Mesenchymal stem cell (in vitro differentiated cells and primary cell): ENCODE measurements at regions not wholly inside any gene's neighbourhood (a gene's known extent, or its start where the extent isn't known, plus 50 kb on each side); places are given as distances from the start of the nearest gene placed in this dataset.
A peak's percentile ranks its signal among the peaks of the same experiment; 100 is the strongest.

Experiments used
- DNase-seq: peaks from one replicate; pipeline ENCODE4 v3.0.0-alpha.2; 2013
- H2AFZ ChIP-seq: one replicate; pipeline ENCODE4 v1.6.1; 2013; ENCODE audit warnings: low read depth, mild to moderate bottlenecking, control low read depth, inconsistent platforms, low read length, moderate library complexity
- H2AK5ac ChIP-seq: 2 replicates; pipeline ENCODE4 v1.6.1; 2013; ENCODE audit warnings: low read length, moderate library complexity, mild to moderate bottlenecking, inconsistent platforms; ENCODE audit not compliant: severe bottlenecking
- H2BK120ac ChIP-seq: one replicate; pipeline ENCODE4 v1.6.1; 2013; ENCODE audit warnings: low read depth, mild to moderate bottlenecking, inconsistent platforms, low read length, moderate library complexity
- H2BK12ac ChIP-seq, 2 experiments: one replicate each; pipeline ENCODE4 v1.6.1; 2013; ENCODE audit warnings: inconsistent platforms in 2 of 2, low read length in 2 of 2, mild to moderate bottlenecking in 2 of 2, moderate library complexity in 2 of 2, control low read depth in 1 of 2
- H2BK15ac ChIP-seq: one replicate; pipeline ENCODE4 v1.6.1; 2013; ENCODE audit warnings: mild to moderate bottlenecking, low read depth, inconsistent platforms; ENCODE audit not compliant: poor library complexity, severe bottlenecking
- H2BK5ac ChIP-seq: 2 replicates; pipeline ENCODE4 v1.6.1; 2013; ENCODE audit warnings: low read depth, mild to moderate bottlenecking, low read length, control low read depth, inconsistent platforms; ENCODE audit not compliant: poor library complexity, severe bottlenecking
- H3K14ac ChIP-seq, 2 experiments: one replicate each; pipeline ENCODE4 v1.6.1; 2013; ENCODE audit warnings: inconsistent platforms in 2 of 2, low read length in 2 of 2, control low read depth in 1 of 2, mild to moderate bottlenecking in 1 of 2, moderate library complexity in 1 of 2
- H3K18ac ChIP-seq, 2 experiments: one replicate each; pipeline ENCODE4 v1.6.1; 2013; ENCODE audit warnings: inconsistent platforms in 2 of 2, low read length in 2 of 2, control low read depth in 1 of 2, low read depth in 1 of 2, mild to moderate bottlenecking in 1 of 2
- H3K23ac ChIP-seq, 2 experiments: one replicate each; pipeline ENCODE4 v1.6.1; 2013; ENCODE audit warnings: inconsistent platforms in 2 of 2, low read length in 2 of 2, mild to moderate bottlenecking in 2 of 2, moderate library complexity in 2 of 2, control low read depth in 1 of 2
- H3K27ac ChIP-seq: 2 replicates; pipeline ENCODE4 v1.5.1; 2013; ENCODE audit warnings: mild to moderate bottlenecking, moderate library complexity, low read length, control low read depth, inconsistent platforms; ENCODE audit not compliant: poor library complexity, severe bottlenecking
- H3K27me3 ChIP-seq, 2 experiments: 2 replicates each; pipeline versions ENCODE4 v1.6.1 to v1.7.0; 2013; ENCODE audit warnings: low read length in 2 of 2, mild to moderate bottlenecking in 2 of 2, moderate library complexity in 2 of 2, control low read depth in 1 of 2, inconsistent platforms in 1 of 2; ENCODE audit not compliant: control insufficient read depth in 1 of 2, insufficient read depth in 1 of 2
- H3K36me3 ChIP-seq, 2 experiments: 2 replicates each; pipeline versions ENCODE4 v1.6.1 to v1.7.0; 2013; ENCODE audit warnings: low read length in 2 of 2, control low read depth in 1 of 2, inconsistent platforms in 1 of 2, low read depth in 1 of 2, mild to moderate bottlenecking in 1 of 2; ENCODE audit not compliant: insufficient read depth in 2 of 2, control insufficient read depth in 1 of 2
- H3K4ac ChIP-seq, 2 experiments: one replicate each; pipeline ENCODE4 v1.6.1; 2013; ENCODE audit warnings: inconsistent platforms in 2 of 2, low read length in 2 of 2, mild to moderate bottlenecking in 2 of 2, moderate library complexity in 2 of 2, control low read depth in 1 of 2, low read depth in 1 of 2
- H3K4me1 ChIP-seq: 2 replicates; pipeline ENCODE4 v1.6.1; 2013; ENCODE audit warnings: low read depth, low read length, control low read depth; ENCODE audit not compliant: control insufficient read depth, insufficient read depth
- H3K4me2 ChIP-seq: 2 replicates; pipeline ENCODE4 v1.6.1; 2013; ENCODE audit warnings: low read length, mild to moderate bottlenecking, inconsistent platforms; ENCODE audit not compliant: poor library complexity, severe bottlenecking
- H3K4me3 ChIP-seq, 2 experiments: 2 replicates each; pipeline versions ENCODE4 v1.5.1 to v1.7.0; 2013; ENCODE audit warnings: low read length in 2 of 2, mild to moderate bottlenecking in 2 of 2, control low read depth in 1 of 2, low read depth in 1 of 2; ENCODE audit not compliant: insufficient read depth in 1 of 2
- H3K79me1 ChIP-seq: replicated peaks from 2 replicates; pipeline ENCODE4 v1.6.1; 2013; ENCODE audit warnings: mild to moderate bottlenecking, control low read depth, low read length, inconsistent platforms; ENCODE audit not compliant: poor library complexity, severe bottlenecking
- H3K9ac ChIP-seq: 2 replicates; pipeline ENCODE4 v1.7.0; 2013; ENCODE audit warnings: mild to moderate bottlenecking, low read length, moderate library complexity
- H3K9me3 ChIP-seq: 2 replicates; pipeline ENCODE4 v1.7.0; 2013; ENCODE audit warnings: mild to moderate bottlenecking, low read length; ENCODE audit not compliant: control insufficient read depth
- H4K8ac ChIP-seq: one replicate; pipeline ENCODE4 v1.6.1; 2013; ENCODE audit warnings: inconsistent platforms, mild to moderate bottlenecking, low read length, moderate library complexity
- H4K91ac ChIP-seq: one replicate; pipeline ENCODE4 v1.6.1; 2013; ENCODE audit warnings: mild to moderate bottlenecking, low read length, inconsistent platforms
- WGBS: methylation state at CpG from one replicate; pipeline ENCODE4 v1.1.7; 2013; ENCODE audit warnings: mixed read lengths; 5-methylcytosine and 5-hydroxymethylcytosine counted together

GRCh38 chr1:221644145-221644448, 97.8 kb downstream of the DUSP10 start:
- Histone ChIP-seq H3K79me1 (no peaks in the 10 kb centered on the region), H3K4ac (no peak overlapping the region), H3K9ac (no peak overlapping the region), H3K23ac (no peak overlapping the region), H2BK15ac (no peak overlapping the region), H3K4me2 (no peak overlapping the region), H2AFZ (no peak overlapping the region), H3K36me3 (no peaks in the 10 kb centered on the region), H3K4me3 (no peak overlapping the region), H4K91ac (no peak overlapping the region), H3K9me3 (no peaks in the 10 kb centered on the region), H2BK5ac (no peak overlapping the region), H3K27me3 (no peaks in the 10 kb centered on the region), H4K8ac (no peak overlapping the region), H2BK120ac (no peak overlapping the region), H3K14ac (no peak overlapping the region), H3K27ac (no peak overlapping the region), H3K4me1 (no peaks in the 10 kb centered on the region), H2AK5ac (no peak overlapping the region), H3K18ac (no peak overlapping the region), H2BK12ac (no peak overlapping the region)
- 81% methylated on average over 3 of the region's 3 CpGs for WGBS
- DNase-seq: no peak

- H2BK5ac ChIP-seq: no peak overlapping the region
- no peak overlapping the region for H3K4me2 ChIP-seq
- H2BK120ac ChIP-seq: no peak overlapping the region
- H2BK15ac ChIP-seq: no peak overlapping the region
- no peak overlapping the region for H2BK12ac ChIP-seq
- DNase-seq: no peak
- H3K4me1 ChIP-seq: no peaks in the 10 kb centered on the region
- H3K14ac ChIP-seq: peak overlapping the region in 1 of 2 experiments; percentile 15
- H3K23ac ChIP-seq: no peak overlapping the region
- H2AFZ ChIP-seq: no peak overlapping the region
- no peak overlapping the region for H3K4ac ChIP-seq
- no peak overlapping the region for H3K18ac ChIP-seq
- no peaks in the 10 kb centered on the region for H3K36me3 ChIP-seq
- H3K9ac ChIP-seq: no peak overlapping the region
- no peaks in the 10 kb centered on the region for H3K79me1 ChIP-seq
- no peak overlapping the region for H4K91ac ChIP-seq
- H3K4me3 ChIP-seq: no peak overlapping the region
- H4K8ac ChIP-seq: no peak overlapping the region
- no peak overlapping the region for H2AK5ac ChIP-seq
- WGBS: 53% methylated on average over 2 of the region's 2 CpGs
- no peak overlapping the region for H3K27ac ChIP-seq
- H3K27me3 ChIP-seq: no peaks in the 10 kb centered on the region
- no peaks in the 10 kb centered on the region for H3K9me3 ChIP-seq
Observed at GRCh38 chr1:221644663-221645258, 97.1 kb downstream of the DUSP10 start.

- no peak for DNase-seq
- Histone ChIP-seq H3K79me1 (no peaks in the 10 kb centered on the region), H3K9ac (no peak overlapping the region), H3K4me2 (no peak overlapping the region), H3K4me1 (no peaks in the 10 kb centered on the region), H2BK5ac (no peak overlapping the region), H3K9me3 (no peaks in the 10 kb centered on the region), H3K27me3 (no peaks in the 10 kb centered on the region), H3K4me3 (no peak overlapping the region), H2AK5ac (no peak overlapping the region), H4K91ac (no peak overlapping the region), H3K23ac (no peak overlapping the region), H2AFZ (no peak overlapping the region), H3K18ac (no peak overlapping the region), H2BK120ac (no peak overlapping the region), H3K4ac (no peak overlapping the region), H3K14ac (no peak overlapping the region), H3K27ac (no peak overlapping the region), H2BK15ac (no peak overlapping the region), H2BK12ac (no peak overlapping the region), H3K36me3 (no peaks in the 10 kb centered on the region), H4K8ac (no peak overlapping the region)
- no CpG with 5 or more reads among the region's 1 CpG for WGBS
Observed at GRCh38 chr1:221648201-221648600, 93.7 kb downstream of the DUSP10 start.
